Panc1 (cell line): ENCODE measurements at regions not wholly inside any gene's neighbourhood (a gene's known extent, or its start where the extent isn't known, plus 50 kb on each side); places are given as distances from the start of the nearest gene placed in this dataset.

Experiments
- CTCF ChIP-seq: fragments of 450-650 bp; IDR thresholded peaks from 2 replicates; pipeline ENCODE4 v1.5.1; 2017; ENCODE audit warnings: mild to moderate bottlenecking
- POLR2AphosphoS5 ChIP-seq: IDR thresholded peaks from 2 replicates; pipeline ENCODE4 v1.6.1; 2012; ENCODE audit warnings: mild to moderate bottlenecking, low read depth, low read length, moderate library complexity
- REST ChIP-seq, 2 experiments: IDR thresholded peaks; 2 replicates each; pipeline ENCODE4 v1.6.1; 2011 to 2012; ENCODE audit warnings: low read depth in 2 of 2, control low read depth in 1 of 2, low read length in 1 of 2, mild to moderate bottlenecking in 1 of 2, moderate library complexity in 1 of 2; ENCODE audit not compliant: insufficient read depth in 1 of 2
- SIN3A ChIP-seq: IDR thresholded peaks from 2 replicates; pipeline ENCODE4 v1.6.1; 2012; ENCODE audit warnings: low read depth, mild to moderate bottlenecking, low read length, moderate library complexity, borderline replicate concordance; ENCODE audit not compliant: insufficient read depth

- no peak for TF ChIP-seq CTCF
- no peak for TF ChIP-seq POLR2AphosphoS5
- no peak for TF ChIP-seq SIN3A
- TF ChIP-seq REST (IDR thresholded peaks at IDR 0.05; ENCODE audit: insufficient read depth in 1 of 2, low read depth in 2 of 2, low read length in 1 of 2) = no peak
These were observed 379.6 kb downstream of the EDEM1 start for GRCh38 chr3:5567113-5567512.
